Astrocyte of the cerebellum (primary cell): ENCODE measurements at regions not wholly inside any gene's neighbourhood (a gene's known extent, or its start where the extent isn't known, plus 50 kb on each side); places are given as distances from the start of the nearest gene placed in this dataset.
A peak's percentile ranks its signal among the peaks of the same experiment; 100 is the strongest.

Experiments
- DNase-seq: peaks from one replicate; pipeline ENCODE4 v3.0.0-alpha.2; 2011; ENCODE audit warnings: low read depth
- H3K4me3 ChIP-seq: 2 replicates; pipeline ENCODE4 v1.5.1; 2011; ENCODE audit warnings: mild to moderate bottlenecking, low read depth, low read length, moderate library complexity
- CTCF ChIP-seq: IDR thresholded peaks from 2 replicates; pipeline ENCODE4 v1.5.1; 2012; ENCODE audit warnings: low read length, low read depth, moderate library complexity, mild to moderate bottlenecking; ENCODE audit errors: missing control alignments
- in situ Hi-C: cut with HindIII; loops from 2 replicates; pipeline ENCODE4 v1.10.0; 2017; ENCODE audit warnings: low sequenced_read_pairs

GRCh38 chr20:61173961-61174725 lies 77.9 kb upstream of the CDH4 start:
- TF ChIP-seq CTCF: no peak
- no peak overlapping the region for H3K4me3 ChIP-seq
- in situ Hi-C loops: no loop called here
- no peak for DNase-seq

- TF ChIP-seq CTCF: no peak
- no peak overlapping the region for H3K4me3 ChIP-seq
- DNase-seq: no peak
- in situ Hi-C loops: no loop called here
Measured at GRCh38 chr20:61176874-61177273, 75.2 kb upstream of the CDH4 start.

- no peak overlapping the region for H3K4me3 ChIP-seq
- in situ Hi-C loops: no loop called here
- no peak for DNase-seq
- no peak for TF ChIP-seq CTCF
Measured at GRCh38 chr20:61178551-61179071, 73.5 kb upstream of the CDH4 start.

GRCh38 chr20:61184194-61184593 lies 67.9 kb upstream of the CDH4 start:
- no peak for TF ChIP-seq CTCF
- DNase-seq: no peak

GRCh38 chr20:61185181-61185580 lies 66.9 kb upstream of the CDH4 start:
- in situ Hi-C loops: no loop called here
- no peak for DNase-seq
- H3K4me3 ChIP-seq: no peak overlapping the region
- TF ChIP-seq CTCF: no peak

More at GRCh38 chr20:61184194-61184593, 67.9 kb upstream of the CDH4 start:
- in situ Hi-C loops: no loop called here
- no peak overlapping the region for H3K4me3 ChIP-seq

GRCh38 chr20:61185841-61186601 lies 66.0 kb upstream of the CDH4 start:
- no peak for TF ChIP-seq CTCF
- no peak overlapping the region for H3K4me3 ChIP-seq
- DNase-seq: peak; percentile 94
- in situ Hi-C loops: no loop called here
